Non-pigmented ciliary epithelial cell (primary cell): ENCODE measurements at regions not wholly inside any gene's neighbourhood (a gene's known extent, or its start where the extent isn't known, plus 50 kb on each side); places are given as distances from the start of the nearest gene placed in this dataset.

Experiments
- DNase-seq: peaks from one replicate; pipeline ENCODE4 v3.0.0-alpha.2; 2010; ENCODE audit warnings: low read depth

GRCh38 chr13:76516586-76516985, 369.6 kb downstream of the KCTD12 start:
- DNase-seq, result no peak

GRCh38 chr13:76516013-76516412, 370.2 kb downstream of the KCTD12 start:
- peak; percentile 85 for DNase-seq

DNA sequence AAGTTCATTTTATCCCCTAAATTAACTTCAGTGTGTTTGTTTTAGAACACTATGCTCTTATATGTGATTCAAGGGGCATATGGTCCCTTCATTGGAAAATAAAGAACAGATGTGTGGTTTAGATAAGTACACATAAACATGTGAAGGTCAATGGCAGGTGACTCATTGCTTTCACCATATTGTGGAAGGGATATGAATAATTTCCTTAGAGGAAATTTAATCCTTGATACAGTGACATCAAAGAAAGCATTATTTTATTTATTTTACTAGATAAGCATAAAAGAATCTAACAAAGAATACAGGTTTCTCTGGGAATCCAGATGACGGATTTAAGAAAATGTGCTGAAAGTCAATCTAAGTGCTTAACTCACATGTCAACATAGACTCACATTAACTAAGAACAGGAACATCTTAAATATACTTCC, 373.5 kb downstream of the KCTD12 start:
- peak; percentile 97 for DNase-seq

DNA sequence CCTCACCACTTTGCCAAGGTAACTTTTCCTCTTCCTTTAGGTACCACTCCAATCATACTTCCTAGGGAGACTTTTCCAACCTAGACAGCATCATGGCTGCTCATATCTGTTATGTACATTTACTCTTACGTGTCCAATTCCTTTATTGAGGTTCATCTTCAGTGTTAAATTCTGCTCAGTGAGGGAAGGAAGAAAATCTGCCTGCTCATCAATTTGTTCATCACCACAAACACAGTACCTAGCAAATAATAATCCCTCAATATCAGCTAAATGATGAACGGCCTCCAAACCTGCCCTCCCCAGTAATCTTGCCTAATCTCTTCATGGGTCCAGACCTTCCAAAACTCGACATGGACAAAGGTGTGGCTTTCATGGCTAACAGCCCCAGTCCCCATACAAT, 380.8 kb downstream of the KCTD12 start:
- no peak for DNase-seq

DNA sequence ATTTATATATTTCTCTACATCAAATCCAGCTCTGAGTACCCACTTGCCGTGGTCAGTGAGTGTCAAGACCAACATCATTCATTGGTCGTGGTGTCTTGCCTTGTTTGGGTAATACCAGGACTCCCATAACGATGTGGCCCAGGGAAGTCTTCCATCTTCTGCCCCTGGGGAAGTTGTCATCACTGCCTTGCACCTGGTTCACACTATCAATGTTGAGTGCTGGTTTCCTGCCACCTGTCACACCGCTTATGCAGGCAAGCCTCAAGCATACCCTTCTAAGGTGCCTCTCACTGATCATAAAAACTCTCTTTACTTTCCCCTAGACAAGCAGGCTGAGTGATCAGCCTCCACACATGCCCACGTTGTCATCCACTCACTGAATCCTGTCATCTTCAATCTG, 382.4 kb downstream of the KCTD12 start:
- no peak for DNase-seq

GRCh38 chr13:76503291-76503690, 382.9 kb downstream of the KCTD12 start:
- DNase-seq, result no peak

DNA sequence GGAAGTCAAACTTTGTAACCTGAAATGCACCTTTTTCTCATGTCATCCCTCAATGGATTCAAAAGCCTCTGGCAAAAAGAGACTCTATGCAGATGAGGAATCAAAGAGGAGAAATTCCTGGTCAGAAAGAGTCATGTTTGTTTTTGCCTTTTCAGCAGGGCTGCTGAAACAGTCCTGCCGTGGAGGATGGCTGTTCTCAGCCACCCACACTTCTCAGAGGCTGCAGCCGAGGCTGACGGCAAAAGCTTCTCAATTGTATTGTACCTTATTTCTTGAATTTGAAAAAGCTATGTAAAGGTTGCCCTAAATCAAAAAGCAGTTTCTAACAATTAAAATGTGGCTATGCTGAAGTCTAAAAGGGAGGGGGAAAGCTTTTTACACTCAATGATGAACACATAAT, 385.3 kb downstream of the KCTD12 start:
- no peak for DNase-seq

DNA sequence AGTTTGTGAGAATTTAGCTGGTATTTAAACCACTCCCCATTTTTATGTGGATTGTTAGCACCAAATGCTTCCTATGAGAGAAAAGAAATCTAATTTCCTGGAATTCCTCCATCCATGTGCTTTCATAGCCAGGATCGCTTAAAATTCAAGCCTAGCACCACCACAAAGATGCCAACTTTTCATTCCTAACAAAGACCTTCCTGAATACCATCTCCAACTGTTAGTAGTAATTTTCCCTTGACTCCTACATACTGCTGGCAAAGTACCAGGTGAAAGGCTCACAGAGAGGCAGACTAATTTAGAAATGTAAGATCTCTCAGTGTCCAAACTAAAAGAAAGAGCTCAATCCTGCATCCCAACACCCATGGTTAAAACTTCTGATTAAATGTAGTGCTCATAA, 386.3 kb downstream of the KCTD12 start:
- DNase-seq, result no peak

DNA sequence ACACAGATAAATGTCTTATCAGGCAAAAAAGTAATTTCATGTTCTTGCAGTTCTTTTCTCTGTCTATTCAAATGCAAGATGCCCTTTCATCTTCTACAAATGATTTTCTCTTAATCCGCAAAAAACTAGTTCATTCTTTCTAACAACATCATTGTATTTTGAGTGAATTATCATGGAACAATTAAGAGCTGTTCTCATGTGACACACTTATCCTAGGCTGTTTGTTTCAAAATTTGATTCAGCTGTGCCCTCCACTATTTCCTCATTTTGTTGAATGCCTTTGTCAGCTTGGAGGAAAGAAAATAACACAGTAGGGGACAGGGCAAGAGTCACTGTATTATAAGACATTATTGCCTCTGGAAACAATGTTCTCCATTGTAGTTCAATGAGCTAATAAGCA, 396.9 kb downstream of the KCTD12 start:
- no peak for DNase-seq

- peak; percentile 22 for DNase-seq
These were observed 404.5 kb downstream of the KCTD12 start for GRCh38 chr13:76481738-76482137.

GRCh38 chr13:76474966-76475365, 411.2 kb downstream of the KCTD12 start:
- DNase-seq, result no peak

GRCh38 chr13:76474356-76474755, 411.8 kb downstream of the KCTD12 start:
- no peak for DNase-seq

DNA sequence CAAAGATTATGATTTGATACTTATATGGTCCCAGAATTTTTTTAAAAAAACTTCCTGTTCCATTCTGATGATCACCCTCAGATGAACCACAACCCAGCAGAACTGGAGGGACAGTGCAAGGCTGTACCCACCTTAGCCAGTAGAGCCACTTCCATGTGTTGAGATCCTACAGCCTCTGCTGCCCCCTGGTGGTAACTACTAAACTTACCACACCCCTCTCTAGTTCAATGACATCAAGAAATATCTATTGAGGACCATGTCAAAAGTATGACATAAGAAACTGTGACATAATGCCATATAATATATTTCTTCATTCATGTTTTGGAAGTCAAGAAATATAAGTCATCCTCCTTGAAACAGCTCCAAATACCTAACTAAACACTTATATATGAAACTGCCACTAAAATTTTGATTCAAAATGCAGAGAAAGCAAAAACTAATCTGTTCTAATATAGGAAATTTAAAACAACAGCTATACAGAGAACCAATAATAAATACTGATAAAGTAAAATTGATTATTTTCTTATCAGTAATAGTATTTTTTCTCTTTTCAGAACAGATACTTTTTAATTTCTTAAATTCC, 412.6 kb downstream of the KCTD12 start:
- DNase-seq, result peak; percentile 44

DNA sequence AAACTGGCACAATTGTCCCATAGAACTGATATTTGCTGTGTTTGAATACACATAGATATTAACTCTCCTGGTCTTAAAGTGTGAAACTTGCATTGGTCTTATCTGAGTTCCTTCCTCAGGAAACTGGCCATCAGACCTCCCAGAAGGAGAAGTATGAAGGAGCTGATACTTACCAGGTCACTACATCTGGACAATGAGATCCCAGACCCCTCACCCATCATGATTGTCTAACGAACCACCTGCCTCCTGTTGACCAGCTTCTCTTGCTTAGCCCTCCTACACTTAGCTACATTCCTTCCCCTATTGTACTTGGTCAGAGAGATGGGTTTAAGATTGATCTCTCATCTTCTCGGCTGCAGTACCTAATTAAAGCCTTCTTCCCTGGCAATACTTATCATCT, 413.3 kb downstream of the KCTD12 start:
- no peak for DNase-seq

GRCh38 chr13:76471486-76471885, 414.7 kb downstream of the KCTD12 start:
- DNase-seq, result no peak

GRCh38 chr13:76470991-76471390, 415.2 kb downstream of the KCTD12 start:
- no peak for DNase-seq

- DNase-seq, result no peak
These were observed 420.2 kb downstream of the KCTD12 start for GRCh38 chr13:76466043-76466442.

DNA sequence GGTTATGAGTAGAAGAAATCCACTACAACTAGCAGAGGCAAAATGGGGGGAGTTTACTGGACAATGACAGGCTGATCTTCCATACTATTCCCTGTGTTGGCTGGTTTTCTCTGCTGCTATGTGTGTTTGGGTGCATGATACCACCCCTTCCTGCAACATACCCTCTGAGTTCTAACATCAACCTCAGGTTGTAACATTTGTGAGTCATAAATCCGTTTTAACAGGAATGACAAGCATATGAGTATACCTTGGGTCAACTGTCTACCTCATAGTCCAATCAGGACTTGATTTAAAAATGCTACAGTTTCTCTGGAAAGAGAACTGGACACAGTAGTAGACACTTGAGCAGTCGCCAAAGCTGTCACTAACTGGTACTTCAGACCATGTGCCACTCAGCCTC, 422.9 kb downstream of the KCTD12 start:
- DNase-seq, result no peak

GRCh38 chr13:76461999-76462398, 424.2 kb downstream of the KCTD12 start:
- DNase-seq, result no peak

DNA sequence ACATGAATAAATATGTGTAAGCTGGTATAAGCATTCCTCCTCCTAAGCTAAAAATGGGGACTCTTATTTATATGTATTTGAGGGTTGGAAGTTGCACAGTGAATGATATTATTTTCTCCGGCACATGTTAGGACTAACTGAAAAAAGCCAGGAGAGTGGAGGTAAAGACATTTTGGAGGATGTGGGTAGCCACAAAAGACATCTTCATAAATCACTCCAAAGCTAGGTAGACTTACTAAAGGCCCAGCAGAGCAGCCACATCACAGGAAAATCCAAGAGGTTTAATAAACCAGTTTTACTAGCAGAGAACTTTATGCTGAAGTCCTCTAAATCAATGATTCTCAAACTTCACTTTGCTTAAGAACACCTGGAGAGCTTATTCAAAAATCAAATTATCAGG, 424.7 kb downstream of the KCTD12 start:
- no peak for DNase-seq

GRCh38 chr13:76459863-76460262, 426.3 kb downstream of the KCTD12 start:
- no peak for DNase-seq

- DNase-seq, result peak; percentile 31
These were observed 430.2 kb downstream of the KCTD12 start for GRCh38 chr13:76455960-76456359.

GRCh38 chr13:76454991-76455390, 431.2 kb downstream of the KCTD12 start:
- DNase-seq, result no peak

- DNase-seq, result no peak
These were observed 436.5 kb downstream of the KCTD12 start for GRCh38 chr13:76449716-76450115.

GRCh38 chr13:76446191-76446590, 440.0 kb downstream of the KCTD12 start:
- DNase-seq, result no peak
